GM03348 (cell line): ENCODE measurements at regions not wholly inside any gene's neighbourhood (a gene's known extent, or its start where the extent isn't known, plus 50 kb on each side); places are given as distances from the start of the nearest gene placed in this dataset.
"Not testable (repeated sequence)": the region's sequence is repeated elsewhere in the genome, so short reads cannot be mapped to it uniquely, and the experiment has no call there.

ENCODE experiments used
- DNase-seq: peaks from one replicate; pipeline ENCODE4 v3.0.0; 2012; ENCODE audit warnings: low spot score

DNA sequence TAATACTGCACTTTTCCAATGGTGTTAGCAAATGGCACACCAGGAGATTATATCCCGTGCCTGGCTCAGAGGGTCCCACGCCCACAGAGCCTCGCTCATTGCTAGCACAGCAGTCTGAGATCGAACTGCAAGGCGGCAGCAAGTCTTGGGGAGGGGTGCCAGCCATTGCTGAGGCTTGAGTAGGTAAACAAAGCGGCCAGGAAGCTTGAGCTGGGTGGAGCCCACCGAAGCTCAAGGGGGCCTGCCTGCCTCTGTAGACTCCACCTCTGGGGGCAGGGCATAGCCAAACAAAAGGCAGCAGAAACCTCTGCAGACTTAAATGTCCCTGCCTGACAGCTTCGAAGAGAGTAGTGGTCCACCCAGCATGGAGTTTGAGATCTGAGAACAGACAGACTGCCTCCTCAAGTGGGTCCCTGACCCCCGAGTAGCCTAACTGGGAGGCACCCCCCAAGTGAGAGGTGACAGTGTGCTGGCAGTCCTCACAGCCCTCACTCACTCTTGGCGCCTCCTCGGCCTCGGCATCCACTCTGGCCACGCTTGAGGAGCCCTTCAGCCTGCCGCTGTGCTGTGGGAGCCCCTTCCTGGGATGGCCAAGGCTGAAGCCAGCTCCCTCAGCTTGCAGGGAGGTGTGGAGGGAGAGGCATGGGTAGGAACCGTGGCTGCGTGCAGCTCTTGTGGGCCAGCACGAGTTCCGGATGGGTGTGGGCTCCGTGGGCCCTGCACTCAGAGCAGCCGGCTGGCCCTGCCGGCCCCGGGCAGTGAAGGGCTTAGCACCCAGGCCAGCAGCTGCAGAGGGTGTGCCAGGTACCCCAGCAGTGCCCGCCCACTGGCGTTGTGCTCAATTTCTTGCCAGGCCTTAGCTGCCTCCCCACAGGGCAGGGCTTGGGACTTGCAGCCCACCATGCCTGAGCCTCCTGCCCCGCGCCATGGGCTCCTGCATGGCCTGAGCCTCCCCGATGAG lies 188.0 kb downstream of the MMUT start:
- not testable (repeated sequence) for DNase-seq

DNA sequence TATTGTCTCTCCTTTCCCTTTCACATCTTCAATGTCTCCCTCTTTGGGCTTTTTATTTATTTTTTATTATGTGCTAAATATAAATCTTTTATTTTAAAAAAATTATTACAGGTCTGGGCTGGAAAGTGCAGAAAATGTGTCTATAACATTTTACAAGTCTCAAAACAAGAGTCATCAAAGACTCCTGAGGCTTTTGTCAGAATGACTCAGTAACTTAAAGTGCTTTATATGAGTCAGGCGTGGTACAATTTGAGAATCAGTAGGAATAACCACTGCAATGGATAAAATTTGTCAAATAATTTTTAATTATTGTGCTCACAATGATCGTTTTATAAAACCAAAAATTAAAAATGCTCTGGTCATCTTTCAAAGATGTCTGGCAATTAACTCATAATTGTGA lies 193.9 kb downstream of the MMUT start:
- DNase-seq = peak; percentile 20

DNA sequence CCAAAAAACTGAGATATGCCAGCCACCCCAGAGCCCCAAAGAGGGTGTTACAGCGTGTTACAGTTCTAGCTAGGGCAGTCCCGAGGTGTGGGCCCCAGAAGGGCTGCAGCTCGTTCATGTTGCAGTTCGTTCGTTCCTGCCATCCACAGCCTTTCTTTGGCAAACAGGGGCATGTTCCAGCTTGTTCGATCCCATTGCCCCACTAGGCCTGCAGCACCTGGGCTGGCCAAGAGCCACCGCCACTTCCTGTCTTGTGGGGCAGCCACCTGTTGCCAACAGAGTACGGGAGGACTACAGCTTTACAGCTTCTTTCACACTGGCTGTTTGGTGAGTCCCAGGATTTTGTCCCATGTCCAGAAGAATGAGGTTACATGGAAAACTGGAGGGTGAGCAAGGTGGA lies 198.1 kb downstream of the MMUT start:
- no peak for DNase-seq

DNA sequence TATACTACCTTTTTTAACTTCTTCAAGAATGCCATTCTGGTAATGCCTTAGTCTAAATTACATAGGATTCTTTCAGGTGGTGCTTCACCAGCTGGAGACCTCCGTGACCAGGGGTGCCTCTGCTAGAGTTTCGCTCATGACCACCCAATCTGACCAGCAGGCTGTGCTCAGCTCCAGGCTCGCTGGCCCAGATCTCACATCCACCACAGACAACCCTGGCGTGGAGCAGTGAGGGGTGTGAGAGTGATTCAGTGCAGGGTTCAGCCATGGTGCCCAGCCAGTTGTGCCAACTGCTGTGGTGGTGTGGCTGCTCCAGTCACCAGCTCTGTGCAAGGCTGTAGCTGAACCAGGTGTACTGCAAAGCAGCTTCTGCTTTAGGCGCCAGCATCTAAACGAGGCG lies 198.6 kb downstream of the MMUT start:
- no peak for DNase-seq

DNA sequence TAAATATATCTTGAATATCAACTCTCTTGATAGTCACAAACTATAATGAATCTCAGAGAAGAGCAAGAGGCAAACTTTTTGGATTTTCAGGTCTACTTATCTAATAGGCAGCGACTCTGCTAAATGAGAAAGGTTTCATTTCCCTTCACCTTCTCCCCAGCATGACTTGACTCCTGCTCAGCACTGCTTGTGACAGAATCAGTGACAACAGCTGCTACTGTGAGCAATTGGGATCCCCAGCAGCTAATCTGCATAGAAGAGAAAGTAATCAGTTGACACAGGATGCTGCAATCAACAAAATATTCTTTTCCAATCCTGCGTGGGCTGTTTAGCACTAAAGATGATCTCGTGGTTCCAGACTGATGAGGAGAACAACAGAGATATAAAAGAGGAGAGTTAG lies 205.5 kb downstream of the MMUT start:
- no peak for DNase-seq

DNA sequence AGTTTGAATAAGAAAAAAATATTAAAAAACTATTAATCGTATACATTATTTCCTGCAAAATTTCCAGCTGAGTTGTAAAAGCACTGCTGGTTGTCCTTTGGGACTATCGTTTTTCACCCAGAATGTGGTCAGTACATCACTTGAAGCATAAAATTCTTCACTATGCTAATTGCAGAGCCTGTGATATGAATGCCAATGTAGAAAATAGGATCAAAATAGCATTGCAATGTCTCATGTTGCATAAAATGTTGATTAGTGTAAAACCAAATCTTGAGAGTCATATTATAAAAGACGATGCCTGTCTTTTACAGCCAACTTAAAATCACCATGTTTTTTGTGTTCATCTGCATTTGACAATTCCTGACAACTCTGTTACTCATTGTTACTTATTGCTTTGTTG lies 207.7 kb downstream of the MMUT start:
- no peak for DNase-seq

DNA sequence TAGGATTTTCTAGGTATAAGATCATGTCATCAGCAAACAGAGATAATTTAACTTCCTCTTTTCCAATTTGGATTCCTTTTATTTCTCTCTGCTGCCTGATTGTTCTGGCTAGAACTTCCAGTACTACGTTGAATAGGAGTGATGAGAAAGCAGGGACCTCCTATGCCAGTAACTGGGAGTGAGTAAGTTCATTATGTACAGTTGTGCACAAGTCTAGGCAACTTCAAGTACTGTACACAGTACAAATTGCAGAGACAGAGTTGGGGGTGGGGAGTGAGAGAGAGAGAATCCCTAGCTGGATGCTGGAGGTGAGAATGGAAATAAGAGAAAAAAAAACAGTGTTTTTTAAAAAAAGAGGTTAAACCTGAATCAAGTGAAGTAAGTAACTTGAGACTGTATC lies 210.2 kb downstream of the MMUT start:
- no peak for DNase-seq

DNA sequence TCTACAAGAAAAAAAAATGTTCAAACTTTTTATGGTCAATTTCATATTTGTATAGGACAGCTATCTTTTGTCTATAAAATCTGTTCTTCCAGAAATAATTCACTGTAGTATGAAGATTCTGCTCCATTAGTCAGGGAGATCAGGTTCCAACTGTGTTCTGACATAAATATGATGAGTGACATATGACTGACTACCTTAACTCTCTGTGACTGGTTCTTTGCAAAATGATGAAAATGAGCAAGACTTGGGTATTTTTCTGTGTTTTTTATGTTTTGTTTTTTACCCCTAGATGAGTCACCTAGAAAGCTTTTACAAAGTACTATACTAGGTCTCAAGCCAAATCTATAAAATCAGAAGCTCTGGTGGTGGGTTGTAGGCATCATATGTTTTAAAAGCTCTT lies 229.6 kb downstream of the MMUT start:
- no peak for DNase-seq

DNA sequence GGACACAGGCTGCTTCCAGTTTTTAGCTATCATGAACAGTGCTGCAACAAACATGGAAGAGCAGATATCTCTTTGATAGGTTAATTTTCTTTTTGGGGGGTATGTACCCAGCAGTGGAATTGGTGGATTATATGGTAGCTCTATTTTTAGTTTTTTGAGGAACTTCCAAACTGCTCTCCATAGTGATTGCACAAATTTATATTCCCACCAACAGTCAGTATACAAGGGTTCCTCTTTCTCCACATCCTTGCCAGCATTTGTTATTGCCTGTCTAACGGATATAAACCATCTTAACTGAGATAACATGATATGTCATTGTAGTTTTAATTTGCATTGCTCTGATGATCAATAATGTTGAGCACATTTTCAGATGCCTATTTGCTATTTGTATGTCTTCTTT lies 237.6 kb downstream of the MMUT start:
- no peak for DNase-seq

DNA sequence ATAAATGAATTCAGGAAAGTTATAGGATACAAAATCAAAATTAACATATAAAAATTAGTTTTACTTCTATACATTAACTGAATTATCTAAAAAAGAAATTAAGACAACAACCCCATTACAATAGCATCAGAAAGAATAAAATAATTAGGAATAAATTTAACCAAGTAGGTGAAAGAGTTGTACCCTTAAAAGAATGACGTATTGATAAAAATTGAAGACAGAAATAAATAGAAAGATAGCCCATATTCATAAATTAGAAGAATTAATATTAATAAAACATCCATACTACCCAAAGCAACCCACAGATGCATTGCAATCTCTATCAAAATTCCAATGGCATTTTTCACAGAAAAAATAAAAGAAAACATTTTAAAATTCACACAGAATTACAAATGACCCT lies 242.8 kb downstream of the MMUT start:
- DNase-seq = no peak

DNA sequence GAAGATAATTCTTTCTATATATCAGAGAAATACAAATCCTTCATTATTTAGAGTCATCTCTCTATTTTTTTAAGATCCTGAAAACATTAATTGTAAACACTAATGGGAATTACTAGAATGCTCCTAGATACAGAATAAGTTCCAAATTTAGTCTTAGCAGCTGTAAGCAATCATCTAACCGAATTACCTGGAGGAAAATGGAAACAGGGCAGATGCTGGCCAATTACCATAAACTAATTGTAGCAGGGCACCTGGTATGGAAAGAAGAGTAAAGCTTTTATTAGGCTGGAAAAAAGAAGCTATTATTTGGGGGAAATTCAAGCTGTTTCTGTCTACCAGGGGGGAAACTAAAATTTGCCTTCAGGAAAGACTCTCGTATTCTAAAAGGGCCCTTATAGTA lies 257.5 kb downstream of the MMUT start:
- no peak for DNase-seq

DNA sequence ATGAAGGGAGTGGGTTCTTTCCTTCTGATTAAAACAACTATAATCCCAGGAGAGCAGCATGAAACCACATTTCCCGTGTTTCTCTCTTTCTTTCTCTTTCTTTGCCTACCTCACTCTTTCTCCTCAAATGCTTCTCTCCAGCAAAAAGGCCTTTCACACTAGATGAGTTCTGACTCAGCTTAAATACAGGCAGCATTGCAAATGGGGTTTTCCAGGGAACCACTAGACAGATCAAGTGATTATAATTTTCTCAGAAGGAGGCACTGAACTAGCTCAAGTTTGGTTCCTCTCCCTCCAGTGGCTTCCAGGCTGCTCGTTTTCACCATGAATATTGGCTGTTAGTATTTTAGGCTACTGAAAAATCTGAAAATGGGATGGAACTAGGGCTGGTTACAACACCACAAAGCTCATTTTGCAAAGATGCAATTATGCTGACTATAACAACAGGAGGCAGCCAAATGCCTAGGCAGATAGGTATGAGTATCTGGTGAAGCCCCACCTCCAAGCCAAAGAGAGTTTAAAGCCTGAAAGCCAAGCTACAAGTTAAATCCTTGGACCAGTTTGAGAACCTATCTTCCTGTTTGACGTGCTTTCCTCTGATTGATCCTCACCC lies 260.0 kb downstream of the MMUT start:
- DNase-seq = no peak

DNA sequence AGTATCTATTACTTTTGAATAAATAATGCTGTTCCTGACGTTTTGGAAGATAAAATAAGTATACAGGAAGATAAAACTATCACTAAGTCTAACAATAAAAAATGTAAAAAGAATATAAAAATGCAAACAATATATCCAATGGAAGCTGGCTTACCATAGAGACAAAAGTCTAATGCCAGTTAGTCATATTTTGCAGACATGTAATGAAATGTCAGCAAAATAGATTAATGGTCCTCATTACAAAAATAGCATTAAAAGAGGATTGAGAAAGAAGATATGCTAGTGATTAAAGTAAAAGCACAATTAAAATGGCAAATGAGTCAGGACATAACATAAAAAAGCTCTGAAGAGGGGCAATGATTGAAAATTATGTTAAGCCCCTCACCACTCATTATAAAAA lies 265.0 kb downstream of the MMUT start:
- DNase-seq = no peak

DNA sequence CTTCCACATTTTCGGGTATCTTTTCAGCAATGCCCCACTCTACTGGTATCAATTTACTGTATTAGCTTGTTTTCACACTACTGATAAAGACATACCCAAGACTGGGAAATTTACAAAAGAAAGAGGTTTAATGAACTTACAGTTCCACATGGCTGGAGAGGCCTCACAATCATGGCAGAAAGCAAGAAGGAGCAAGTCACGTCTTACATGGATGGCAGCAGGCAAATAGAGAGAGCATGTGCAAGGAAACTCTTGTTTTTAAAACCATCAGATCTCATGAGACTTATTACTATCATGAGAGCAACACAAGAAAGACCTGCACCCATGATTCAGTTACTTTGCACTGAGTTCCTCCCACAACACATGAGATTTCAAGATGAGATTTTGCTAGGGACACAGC lies 300.7 kb downstream of the MMUT start:
- DNase-seq = not testable (repeated sequence)

DNA sequence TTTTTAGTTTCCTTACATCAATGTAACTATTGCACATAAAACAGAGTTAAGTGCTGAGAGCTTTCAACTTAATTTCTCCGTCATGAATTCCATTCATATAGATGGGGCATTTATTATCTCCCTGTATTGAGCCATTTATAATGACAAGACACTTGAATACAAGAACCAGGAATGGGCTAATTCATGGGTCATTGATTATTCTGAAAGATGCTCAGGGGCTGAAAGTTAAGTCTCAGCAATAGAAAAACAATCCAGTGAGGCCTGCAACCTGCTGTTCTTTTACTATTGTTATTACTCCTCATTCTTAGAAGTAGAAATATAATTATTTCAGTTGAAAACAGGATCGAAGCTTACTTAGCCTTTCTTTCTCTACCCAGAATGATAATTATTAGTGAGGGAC lies 307.7 kb downstream of the MMUT start:
- no peak for DNase-seq

DNA sequence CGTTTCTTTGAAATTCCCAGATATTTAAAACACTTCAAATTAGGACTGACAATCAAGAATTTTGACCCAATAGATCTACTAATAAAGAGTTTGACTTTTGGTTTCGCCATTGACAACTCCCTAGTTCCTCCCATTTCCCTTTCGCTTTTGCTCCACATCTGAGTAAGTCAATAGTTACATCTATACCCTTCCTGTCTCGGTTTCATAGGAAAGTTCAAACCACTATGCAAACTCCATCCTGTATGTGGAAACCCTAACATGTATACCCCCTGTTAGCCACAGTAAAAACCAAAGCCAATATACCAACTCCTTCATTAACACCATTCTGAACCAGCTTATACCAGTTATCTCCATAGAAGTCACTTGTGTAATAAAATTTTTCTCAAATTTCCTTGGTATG lies 311.1 kb downstream of the MMUT start:
- no peak for DNase-seq

DNA sequence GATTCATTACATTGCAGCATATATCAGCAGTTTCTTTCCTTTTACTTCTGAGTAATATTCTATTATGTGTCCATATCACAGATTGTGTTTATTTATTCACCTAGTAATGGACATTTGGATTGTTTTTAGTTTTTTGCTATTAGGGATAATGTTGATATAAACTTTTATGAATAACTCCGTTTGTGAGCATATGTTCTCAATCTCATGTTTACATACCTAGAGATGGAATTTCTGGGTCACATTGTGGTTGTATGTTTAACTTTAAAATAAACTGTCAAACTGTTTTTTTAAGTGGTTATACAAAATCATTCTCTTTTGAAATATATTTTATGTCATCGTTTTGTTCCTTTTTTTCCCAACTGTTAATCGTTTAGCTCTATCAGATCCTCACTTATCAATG lies 311.6 kb downstream of the MMUT start:
- DNase-seq = no peak

DNA sequence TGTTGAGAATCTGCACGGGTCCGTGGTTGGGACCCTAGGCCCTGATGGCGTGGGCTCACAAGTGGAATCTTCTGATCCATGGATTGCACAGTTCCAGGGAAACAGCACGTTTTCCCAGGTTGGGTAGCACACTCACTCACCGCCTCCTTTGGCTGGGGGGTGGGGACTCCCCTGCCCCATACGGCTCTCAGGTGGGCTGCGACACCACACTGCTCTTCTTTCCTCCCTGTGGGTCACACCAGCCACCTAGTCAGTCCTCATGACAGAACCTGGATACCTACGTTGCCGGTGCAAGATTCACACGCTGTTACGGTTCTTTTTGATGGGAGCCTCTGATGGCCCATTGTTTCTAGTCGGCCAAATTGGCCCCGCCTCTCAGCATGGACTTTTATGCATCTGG lies 312.0 kb downstream of the MMUT start:
- DNase-seq = no peak

DNA sequence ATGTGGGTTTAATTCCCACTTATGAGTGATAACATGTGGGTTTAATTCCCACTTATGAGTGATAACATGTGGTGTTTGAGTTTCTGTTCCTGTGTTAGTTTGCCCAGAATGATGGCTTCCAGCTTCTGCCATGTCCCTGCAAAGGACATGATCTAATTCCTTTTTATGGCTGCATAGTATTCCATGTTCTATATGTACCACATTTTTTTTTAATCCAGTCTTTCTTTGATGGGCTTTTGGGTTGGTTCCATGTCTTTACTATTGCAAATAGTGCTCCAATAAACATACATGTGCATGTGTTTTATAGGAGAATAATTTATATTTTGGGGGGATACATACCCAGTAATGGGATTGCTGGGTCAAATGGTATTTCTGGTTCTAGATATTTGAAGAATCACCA lies 317.8 kb downstream of the MMUT start:
- no peak for DNase-seq

DNA sequence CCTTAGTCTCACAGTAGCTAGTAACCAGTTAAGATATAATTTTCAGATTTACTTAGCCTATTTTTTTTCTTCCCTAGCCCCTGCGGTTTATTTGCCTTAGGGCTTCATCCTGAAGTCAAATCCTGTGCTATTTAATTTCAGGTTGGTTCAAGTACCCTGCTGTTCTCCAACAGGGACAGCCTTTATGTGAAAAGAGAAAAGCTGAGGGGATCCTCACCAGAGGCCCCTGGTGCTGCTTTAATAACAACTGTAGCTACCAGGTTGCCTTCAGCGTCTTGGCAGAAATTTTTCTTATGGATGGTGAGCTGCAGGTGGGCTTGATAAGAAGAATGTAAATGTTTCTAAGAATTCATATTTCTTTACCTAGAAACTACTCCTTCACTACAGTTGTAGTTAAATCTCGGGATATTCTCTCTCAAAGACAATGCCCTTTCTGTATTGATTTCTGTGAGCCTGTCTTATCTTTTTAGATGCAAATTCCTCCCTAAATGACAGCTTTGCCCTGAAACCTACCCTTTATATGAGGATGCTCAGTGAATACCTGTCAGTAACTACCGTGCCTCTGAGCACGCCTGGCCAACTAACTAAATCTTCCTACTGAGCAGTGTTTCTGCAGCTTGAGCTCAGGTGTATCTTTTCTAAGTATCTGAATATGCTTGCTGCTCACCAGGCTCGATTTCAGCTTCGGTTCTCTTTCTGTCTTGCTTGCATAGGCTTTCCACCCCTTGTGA lies 320.5 kb downstream of the MMUT start:
- no peak for DNase-seq

DNA sequence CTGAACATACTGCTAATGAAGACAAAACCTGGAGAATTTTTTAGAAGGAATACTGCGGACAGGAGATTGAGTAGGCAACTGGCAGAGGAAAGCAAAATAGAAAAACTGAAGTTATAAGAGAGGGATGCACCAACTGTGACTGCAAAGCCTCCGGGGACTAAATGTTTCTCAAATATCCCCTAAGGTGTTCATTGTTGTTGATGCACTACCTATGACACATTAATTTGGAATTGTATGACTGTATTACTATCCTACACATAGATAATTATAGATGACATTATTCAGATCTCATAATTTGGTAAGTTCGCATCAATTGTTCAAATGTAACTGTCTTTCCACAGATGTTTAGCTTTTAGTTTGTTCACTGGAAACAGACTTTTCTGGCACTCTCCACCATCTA lies 341.1 kb downstream of the MMUT start:
- no peak for DNase-seq

DNA sequence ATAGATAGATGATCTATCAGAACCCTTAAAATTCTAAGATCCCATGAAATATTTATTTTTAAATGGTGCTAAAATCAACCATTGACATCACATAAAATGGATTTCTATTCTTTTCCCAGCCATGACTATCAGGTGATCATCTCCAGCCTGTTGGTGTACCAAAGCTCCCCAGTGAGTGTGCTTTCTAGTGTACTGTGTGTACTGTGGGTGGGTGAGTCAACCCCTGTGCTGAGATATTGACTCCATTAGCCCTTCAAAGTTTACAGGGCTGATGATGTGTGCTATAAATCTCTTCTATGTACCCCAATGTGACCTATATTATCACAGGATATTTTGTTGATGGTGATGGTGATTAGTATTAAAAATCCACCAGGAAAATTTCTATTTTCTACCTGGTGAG lies 344.6 kb downstream of the MMUT start:
- no peak for DNase-seq

DNA sequence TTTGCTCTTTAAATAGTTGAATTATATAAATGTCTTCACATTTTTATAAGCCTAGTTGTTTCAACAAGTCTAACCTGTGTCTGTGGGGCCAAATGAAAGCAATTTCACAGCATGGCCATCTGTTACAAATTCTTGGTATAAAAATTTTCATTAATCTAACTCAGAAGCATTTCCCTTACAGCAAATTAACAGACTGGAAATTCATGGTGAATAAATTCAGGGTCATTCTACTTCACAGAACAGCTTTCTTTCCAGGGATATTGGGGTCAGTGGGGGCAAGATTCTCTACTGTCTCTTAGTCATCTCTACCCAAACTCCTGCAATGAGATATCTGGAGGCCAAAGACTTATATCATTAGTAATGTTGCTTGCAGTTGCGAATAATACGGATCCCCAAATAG lies 352.1 kb downstream of the MMUT start:
- no peak for DNase-seq
